ENCODE measurements at regions not wholly inside any gene's neighbourhood (a gene's known extent, or its start where the extent isn't known, plus 50 kb on each side); places are given as distances from the start of the nearest gene placed in this dataset.
"Not testable (repeated sequence)": the region's sequence is repeated elsewhere in the genome, so short reads cannot be mapped to it uniquely, and the experiment has no call there.

- not testable (repeated sequence) for TF ChIP-seq REST (IDR thresholded peaks at IDR 0.05; ENCODE audit: insufficient replicate concordance, low read depth); CTCF (IDR thresholded peaks at IDR 0.05; ENCODE audit: insufficient read depth, low read length)
Measured at GRCh38 chr5:7268722-7269121, 127.2 kb upstream of the ADCY2 start.
